Endothelial cell of umbilical vein (primary cell): ENCODE measurements at regions not wholly inside any gene's neighbourhood (a gene's known extent, or its start where the extent isn't known, plus 50 kb on each side); places are given as distances from the start of the nearest gene placed in this dataset.

Experiments
- EZH2 ChIP-seq: IDR thresholded peaks from 2 replicates; pipeline ENCODE4 v1.6.1; 2012; ENCODE audit warnings: borderline replicate concordance, low read depth, mild to moderate bottlenecking, moderate library complexity, low read length, inconsistent platforms; ENCODE audit not compliant: severe bottlenecking
- FOS ChIP-seq: IDR thresholded peaks from 2 replicates; pipeline ENCODE4 v1.6.1; 2011; ENCODE audit warnings: mild to moderate bottlenecking, low read length, moderate library complexity, borderline replicate concordance; ENCODE audit not compliant: insufficient read depth
- MYC ChIP-seq: IDR thresholded peaks from one replicate; pipeline ENCODE4 v1.6.1; 2011; ENCODE audit warnings: mild to moderate bottlenecking, low read depth, low read length
- POLR2A ChIP-seq: IDR thresholded peaks from 2 replicates; pipeline ENCODE4 v1.6.1; 2012; ENCODE audit warnings: low read depth, mild to moderate bottlenecking, control low read depth, low read length
- POLR2AphosphoS5 ChIP-seq: IDR thresholded peaks from 2 replicates; pipeline ENCODE4 v1.6.1; 2012; ENCODE audit warnings: low read depth, mild to moderate bottlenecking, control low read depth, low read length, moderate library complexity; ENCODE audit not compliant: insufficient read depth
- TF ChIP-seq, protein P1 (sequence below), 2 donors: IDR thresholded peaks; 1 replicate in 1 of 2; 2 replicates in 1 of 2; pipeline ENCODE4 v1.5.1; 2011; ENCODE audit warnings: low read length in 2 of 2, mild to moderate bottlenecking in 2 of 2, moderate library complexity in 2 of 2, control low read depth in 1 of 2, inconsistent platforms in 1 of 2, low read depth in 1 of 2; ENCODE audit not compliant: insufficient read depth in 1 of 2; ENCODE audit errors: extremely low read depth in 1 of 2
- TF ChIP-seq, protein P2 (sequence below): IDR thresholded peaks from 2 replicates; pipeline ENCODE4 v1.6.1; 2011; ENCODE audit not compliant: insufficient read depth, insufficient read length

DNA sequence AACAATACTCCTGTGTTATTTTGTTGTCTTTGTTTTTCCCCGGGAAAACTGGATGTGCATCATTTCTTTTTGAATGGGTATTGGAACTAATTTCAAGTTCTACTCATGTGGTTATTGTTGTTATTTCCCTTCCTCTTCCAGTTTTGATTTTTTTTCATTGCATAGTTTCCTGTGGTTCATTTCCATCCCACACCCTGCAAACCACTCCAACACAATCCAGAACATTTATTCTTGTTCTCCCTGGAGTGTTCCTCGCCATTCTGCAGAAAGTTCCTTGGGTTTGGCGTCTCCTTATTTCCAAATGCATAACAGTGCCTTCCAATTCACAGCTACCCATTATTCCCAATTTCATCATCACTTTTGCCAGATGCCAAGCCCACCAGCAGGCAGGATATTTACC is 775.1 kb downstream of the TNS3 start:
- TF ChIP-seq, protein P1, sequence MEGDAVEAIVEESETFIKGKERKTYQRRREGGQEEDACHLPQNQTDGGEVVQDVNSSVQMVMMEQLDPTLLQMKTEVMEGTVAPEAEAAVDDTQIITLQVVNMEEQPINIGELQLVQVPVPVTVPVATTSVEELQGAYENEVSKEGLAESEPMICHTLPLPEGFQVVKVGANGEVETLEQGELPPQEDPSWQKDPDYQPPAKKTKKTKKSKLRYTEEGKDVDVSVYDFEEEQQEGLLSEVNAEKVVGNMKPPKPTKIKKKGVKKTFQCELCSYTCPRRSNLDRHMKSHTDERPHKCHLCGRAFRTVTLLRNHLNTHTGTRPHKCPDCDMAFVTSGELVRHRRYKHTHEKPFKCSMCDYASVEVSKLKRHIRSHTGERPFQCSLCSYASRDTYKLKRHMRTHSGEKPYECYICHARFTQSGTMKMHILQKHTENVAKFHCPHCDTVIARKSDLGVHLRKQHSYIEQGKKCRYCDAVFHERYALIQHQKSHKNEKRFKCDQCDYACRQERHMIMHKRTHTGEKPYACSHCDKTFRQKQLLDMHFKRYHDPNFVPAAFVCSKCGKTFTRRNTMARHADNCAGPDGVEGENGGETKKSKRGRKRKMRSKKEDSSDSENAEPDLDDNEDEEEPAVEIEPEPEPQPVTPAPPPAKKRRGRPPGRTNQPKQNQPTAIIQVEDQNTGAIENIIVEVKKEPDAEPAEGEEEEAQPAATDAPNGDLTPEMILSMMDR (IDR thresholded peaks at IDR 0.05; ENCODE audit: extremely low read depth in 1 of 2, insufficient read depth in 1 of 2, low read depth in 1 of 2, low read length in 2 of 2), result no peak
- TF ChIP-seq, protein P2, sequence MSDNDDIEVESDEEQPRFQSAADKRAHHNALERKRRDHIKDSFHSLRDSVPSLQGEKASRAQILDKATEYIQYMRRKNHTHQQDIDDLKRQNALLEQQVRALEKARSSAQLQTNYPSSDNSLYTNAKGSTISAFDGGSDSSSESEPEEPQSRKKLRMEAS, result no peak
- TF ChIP-seq EZH2 (no peak), FOS (no peak), POLR2AphosphoS5 (no peak), POLR2A (no peak), MYC (no peak)
